GM19025 (cell line): ENCODE measurements at regions not wholly inside any gene's neighbourhood (a gene's known extent, or its start where the extent isn't known, plus 50 kb on each side); places are given as distances from the start of the nearest gene placed in this dataset.

Source experiments
- ATAC-seq: cut with Tn5 transposase; IDR thresholded peaks from one replicate; pipeline ENCODE4 v1.9.1; 2021; ENCODE audit warnings: mild to moderate bottlenecking, low read depth, moderate library complexity; ENCODE audit not compliant: unreplicated experiment

DNA sequence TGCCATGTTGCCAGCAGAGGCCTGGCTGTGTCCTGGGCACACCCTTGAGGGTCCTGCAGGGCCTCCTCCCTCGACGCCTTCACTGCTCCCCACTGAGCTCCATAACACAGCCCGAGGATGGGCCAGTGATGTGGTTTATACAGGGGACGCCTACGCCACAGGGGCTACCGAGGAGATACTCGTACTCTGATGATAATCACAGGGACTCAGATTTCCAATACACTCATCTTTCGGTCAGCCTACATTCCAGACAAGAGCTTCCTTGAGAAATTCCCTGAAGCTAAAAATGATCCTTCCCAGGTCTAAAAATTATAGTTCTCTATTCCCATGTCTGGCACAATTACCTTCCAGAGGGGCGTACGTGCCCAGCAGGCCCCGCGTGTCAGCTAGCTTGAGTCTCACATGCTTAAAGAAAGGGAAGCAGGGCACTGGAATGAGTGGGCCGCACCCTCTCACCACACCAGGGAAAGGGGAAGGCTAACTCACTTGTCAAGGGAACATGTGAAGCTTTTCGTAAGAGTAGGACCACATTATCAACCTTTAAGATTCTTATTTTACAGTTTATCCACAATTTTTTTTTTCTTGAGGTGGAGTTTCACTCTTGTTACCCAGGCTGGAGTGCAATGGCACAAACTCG is 159.5 kb upstream of the NDUFV2 start:
- no peak for ATAC-seq

DNA sequence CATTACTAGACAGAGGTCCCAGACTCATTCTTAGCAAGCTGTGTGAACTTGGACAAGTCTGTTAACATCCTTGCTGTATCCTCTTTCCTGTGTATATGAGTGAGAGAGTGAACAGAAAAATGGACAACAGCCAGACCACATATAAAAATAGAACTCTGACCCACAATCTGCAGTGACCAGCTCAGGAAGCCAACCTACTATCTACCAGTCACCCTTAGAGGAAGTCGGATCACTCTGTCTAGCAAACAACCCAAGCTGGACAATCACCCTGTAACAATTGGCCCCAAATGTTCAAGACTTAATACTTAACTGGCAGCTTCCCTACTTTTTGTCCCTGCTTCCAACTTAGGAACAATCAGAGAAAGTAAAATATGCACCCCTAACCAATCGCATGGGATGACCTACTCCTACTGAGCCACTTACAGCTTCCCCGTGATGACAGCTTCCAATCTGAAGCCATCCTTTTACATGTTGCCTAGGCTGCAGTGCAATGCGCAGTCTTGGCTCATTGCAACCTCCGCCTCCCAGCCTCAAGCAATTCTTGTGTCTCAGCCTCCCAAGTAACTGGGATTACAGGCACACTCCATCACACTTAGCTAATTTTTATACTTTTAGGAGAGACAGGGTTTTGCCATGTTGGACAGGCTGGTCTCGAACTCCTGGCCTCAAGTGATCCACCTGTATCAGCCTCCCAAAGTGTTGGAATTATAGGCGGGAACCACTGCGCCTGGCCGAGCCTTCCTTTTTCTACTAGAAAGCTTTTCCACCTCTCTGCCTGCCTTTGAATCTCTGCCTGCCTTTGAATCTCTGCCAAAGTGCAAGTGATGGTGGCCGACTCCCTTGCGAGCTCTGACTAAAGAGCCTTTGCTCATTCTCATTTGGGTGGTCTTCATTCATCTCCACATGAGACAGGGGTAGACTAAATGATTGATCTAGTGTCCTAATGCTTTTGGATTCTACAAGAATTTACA is 158.3 kb upstream of the NDUFV2 start:
- no peak for ATAC-seq

DNA sequence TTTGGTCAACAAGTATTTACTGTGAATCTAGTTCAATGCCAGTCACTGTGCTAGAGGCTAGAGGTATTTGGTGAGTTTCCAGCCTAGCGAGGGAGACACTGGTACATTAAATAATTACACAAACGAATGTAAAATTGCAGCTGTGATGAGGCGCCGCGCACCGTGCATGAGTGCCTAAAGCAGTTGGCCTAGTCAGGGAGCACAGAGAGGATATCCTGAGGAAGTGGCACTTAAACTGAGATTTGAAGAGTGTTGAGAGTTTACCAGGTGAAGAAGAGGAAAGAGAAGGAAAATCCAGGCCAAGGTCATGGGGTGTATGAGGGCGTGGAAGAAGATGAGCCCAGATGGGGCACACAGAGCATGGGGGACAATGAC is 157.6 kb upstream of the NDUFV2 start:
- no peak for ATAC-seq

DNA sequence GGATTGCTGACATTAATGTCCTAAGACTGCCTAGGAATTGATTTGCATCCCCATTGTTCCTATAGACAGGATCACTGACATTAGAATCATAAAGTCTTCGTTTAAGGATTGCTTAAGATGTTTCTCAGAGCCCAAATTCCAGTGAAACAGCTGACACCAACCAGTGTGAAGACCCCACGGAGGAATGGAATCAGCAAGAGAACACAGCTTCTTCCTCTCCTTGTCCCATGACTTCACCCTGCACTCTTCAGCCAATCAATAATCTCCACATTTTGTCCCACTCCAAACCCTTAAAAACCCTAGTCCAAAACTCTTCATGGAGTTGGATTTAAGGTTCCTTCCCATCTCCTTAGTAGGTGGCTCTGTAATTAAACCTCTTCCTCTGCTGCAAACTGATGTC is 157.0 kb upstream of the NDUFV2 start:
- ATAC-seq = no peak

DNA sequence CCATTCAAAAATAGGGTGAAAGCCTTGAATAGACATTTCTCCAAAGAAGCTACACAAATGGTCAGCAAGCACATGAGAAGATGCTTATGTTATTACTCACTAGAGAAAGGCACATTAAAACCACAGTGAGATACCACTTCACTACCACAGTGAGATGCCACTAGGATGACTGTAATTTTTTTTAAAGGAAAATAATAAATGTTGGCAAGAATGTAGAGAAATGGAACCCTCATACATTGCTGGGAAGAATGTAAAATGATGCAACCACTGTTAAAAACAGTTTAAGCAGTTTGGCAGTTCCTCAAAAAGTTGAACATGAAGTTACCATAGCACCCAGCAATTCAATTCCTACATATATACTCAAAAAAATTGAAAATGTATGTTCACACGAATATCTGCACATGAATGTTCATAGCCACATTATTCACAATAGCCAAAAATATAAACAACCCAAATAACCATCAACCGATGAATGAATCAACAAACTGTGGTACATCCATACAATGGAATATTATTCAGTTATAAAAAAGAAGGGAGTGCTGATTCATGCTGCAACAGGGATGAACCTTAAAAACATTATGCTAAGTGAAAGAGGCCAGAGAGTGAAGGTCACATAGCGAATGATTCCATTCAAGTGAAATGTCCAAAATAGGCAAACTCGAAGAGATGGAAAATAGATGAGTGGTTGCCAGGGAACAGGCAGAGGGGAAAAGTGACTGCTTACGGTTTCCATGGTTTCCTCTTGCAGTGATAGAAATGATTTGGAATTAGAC is 156.2 kb upstream of the NDUFV2 start:
- no peak for ATAC-seq

DNA sequence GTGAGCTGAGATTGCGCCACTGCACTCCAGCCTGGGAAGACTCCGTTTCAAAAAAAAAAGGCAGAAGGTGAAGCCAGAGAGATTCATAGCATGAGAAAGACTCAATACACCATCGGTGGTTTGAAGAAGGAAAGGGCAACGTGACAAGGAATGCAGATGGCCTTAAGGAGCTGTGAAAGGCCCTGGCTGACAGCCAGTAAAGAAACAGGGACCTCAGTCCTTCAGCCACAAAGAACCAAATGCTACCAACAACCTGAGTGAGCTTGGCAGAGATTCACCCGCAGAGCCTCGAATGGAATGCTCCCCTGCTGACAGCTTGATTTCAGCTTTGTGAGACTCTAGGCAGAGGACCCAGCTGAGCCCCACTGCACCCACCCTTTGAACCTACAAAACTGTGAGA is 154.9 kb upstream of the NDUFV2 start:
- ATAC-seq = no peak

DNA sequence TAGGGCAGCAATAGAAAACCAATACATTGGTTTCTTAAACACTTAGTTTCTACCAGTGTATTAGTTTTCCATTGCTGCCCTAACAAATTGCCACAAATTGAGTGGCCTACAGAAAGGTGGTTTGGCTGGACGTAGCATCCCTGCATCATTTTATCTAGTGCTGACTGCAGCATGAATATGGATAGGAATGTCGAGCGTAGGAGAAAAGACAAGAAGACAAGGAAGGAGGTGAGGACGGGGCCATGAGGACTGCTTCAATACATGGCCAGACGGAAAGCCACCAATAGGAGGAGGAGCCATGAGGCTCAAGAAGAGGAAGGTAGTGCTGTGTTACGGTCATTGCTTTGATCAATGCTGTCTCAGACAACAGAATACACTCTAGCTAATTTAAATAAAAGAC is 154.5 kb upstream of the NDUFV2 start:
- no peak for ATAC-seq

DNA sequence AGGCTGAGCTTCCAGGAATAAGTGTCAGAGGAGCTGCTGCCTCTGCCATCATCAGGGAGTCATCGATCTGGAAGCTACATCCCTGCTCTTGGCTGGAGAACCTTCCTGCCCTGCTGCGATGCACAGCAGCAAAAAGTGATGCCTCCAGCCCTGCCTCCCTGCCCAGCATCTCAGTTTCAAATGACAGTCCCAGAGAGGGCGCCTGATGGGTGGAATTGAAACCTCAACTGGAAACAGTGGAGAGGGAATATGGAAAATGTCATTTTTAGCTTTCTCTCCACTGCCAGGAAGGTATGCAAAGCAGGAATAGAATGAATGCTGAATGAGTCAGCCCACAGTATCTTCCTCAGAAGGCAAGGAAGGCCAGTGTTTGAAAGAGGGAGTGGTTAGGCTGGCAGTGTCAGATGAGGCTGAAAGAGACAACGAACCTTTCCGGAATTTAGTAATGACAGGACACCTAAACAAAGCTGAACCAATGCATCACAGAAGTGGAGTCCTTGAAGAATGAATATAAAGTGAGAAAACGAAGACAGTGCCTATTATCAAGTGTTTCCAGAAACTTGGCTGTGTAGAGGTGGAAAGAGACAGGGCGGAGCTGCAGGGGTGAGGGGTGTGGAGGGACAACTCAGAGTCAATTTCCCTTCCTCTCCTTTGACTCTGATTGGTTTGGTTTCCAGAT is 153.9 kb upstream of the NDUFV2 start:
- no peak for ATAC-seq

DNA sequence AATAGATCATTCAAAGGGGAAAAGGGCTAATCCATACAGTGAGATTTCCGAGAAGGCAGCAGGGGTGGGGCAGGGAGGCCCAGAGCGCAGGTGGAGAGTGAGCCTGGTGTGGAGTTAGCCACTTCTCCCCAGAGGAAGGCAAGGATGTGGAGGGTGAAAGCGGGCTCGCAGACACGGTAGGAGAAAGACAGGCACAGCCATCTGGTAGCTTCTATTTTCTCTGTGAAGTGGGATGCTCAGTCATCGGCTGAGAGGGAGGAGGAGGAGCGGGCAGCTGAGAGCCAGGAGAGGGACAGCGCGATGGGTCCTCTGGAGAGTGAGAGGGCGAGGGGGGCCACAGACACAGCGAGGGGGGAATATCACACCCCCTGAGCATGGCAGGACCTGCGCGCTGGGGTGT is 153.3 kb upstream of the NDUFV2 start:
- no peak for ATAC-seq

DNA sequence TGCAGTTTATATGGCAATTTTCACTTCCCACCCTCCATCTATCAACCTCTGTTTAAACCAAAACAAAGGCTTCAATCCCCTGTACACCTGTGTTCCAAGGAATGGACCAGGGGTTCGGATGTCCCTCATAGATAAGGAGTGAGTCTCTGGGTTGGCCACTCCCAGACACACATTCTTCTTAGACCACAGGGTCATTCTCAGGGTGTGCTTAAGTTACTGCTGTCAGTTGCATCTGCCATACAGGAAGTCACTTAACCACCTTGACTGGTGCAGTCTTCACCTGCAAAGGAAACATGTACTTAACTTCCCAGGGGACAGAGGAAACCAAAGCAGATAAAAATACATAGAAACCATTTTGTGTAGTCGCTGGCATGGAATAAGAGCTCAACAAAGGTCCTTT is 151.0 kb upstream of the NDUFV2 start:
- ATAC-seq = no peak

DNA sequence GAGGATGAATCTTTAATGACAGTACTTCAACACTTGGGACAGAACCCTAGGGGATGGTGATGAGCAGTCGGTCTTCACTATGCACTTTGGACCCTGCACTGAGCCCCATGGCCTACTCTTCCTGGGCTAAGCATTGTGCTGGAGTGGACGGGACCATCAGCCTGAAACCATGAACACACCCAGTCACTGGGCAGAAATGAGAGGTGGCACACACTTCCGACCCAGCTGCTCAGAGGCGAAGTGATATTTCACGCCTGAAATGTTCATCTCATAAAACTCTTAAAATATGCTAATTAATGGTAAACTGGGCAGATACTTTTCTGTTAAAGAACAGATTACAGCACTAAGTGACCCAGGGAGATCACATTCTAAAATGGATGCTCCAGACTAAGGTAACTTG is 150.3 kb upstream of the NDUFV2 start:
- ATAC-seq = no peak

DNA sequence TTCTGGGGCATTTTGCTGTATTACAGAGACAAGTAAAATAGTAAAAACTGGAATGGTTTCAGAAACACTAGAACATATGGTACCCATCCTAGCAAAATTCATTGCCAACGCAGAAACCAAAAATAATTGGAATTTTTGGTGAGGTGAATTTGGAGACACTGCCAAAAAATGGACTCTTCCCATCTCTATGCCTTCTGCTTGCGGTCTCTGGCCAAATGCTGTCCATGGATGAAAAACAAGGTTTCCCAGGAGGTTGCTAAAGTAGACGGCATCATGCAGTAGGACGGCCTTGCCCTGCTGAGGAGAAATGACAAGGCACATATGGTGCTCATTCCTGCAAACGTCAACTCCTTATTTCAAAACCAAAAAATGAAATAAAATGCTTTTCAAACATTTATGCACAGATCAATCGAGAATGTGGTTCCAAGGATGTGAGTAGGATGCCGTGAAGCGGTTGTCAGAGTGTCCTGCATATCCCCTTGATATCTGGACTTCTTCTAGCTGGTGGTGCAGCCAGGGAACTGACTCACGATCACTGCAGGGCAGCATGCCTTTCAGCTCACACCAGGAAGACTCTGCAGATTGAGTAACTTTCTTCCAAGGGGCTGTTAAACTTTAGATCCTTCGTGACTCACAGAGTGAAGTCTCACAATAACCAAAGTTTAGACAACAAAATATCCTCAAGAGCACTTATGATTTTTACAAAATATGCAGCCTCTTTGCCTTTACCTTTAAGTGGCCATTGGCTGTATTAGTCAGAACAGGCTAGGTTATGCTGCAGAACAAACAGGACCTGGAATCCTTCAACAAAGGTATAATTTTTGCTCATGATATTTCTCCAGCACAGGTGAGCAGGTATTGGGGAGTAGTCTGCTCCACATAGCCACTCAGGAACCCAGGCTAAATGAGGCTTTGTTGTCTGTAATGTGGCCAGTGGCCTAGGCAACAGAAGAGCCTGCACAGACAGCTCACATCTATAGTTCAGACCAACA is 149.4 kb upstream of the NDUFV2 start:
- ATAC-seq = no peak

DNA sequence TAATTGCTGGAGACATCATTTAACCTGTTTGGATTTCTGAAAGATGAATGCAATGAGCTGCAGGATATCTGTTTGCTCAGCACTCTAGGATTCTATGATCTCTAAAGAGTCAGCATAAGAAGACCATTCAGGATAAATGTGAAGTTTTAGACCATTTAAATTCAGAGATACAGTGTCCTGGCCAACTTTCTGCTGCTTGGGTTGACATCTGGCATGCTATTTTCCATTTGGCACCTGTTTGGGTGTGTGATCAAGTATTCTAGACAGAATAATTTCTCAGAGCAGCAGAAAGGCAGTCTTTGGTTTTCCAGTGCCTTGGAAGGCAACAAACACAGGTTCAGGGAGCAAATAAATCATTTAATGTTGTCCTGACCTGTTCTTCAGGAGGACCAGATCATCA is 144.8 kb upstream of the NDUFV2 start:
- no peak for ATAC-seq

DNA sequence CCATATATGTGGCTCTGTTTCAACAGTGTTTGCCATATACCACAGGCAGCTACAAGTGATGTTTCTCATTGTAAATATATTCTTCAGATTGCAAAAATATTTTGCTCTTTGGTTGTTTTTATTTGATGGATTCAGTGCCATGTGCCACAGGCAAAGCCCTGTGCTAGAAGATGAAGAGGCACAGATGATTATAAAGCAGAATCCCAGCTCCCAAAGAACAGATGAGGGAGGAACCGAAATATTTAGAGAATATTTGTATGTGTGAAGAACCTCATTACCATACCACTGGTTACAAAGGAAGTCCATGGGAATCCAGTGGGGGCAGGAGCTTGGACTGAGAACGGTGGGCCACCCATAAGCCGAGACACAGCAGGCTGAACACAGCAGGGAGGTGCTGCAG is 143.8 kb upstream of the NDUFV2 start:
- no peak for ATAC-seq

DNA sequence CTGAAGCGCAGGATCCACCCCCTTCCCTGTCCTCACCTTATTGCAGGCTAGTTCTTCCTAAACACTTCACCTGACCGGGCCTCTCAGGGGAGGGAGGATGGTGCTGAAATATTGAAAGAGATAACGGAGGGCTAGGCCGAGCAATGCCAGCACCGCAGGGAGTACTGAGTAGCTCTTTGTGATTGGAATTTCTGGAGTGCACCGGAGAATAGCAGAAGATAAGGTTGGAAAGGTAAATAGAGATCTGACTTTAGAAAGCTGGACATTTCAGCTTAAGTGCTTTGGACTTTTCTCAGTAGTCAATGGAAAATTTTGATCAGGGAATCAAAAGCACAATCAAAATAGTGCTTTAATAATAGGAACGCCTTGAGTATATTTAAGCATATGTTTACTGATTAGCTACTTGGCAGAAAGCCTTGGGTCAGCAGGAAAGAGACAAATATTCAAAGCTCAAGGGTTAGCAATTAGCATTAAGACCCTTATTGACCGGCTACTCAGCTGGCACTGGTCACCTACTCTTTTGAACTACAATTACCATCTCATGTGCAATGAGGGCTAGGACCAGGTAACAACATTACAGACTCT is 142.9 kb upstream of the NDUFV2 start:
- no peak for ATAC-seq

DNA sequence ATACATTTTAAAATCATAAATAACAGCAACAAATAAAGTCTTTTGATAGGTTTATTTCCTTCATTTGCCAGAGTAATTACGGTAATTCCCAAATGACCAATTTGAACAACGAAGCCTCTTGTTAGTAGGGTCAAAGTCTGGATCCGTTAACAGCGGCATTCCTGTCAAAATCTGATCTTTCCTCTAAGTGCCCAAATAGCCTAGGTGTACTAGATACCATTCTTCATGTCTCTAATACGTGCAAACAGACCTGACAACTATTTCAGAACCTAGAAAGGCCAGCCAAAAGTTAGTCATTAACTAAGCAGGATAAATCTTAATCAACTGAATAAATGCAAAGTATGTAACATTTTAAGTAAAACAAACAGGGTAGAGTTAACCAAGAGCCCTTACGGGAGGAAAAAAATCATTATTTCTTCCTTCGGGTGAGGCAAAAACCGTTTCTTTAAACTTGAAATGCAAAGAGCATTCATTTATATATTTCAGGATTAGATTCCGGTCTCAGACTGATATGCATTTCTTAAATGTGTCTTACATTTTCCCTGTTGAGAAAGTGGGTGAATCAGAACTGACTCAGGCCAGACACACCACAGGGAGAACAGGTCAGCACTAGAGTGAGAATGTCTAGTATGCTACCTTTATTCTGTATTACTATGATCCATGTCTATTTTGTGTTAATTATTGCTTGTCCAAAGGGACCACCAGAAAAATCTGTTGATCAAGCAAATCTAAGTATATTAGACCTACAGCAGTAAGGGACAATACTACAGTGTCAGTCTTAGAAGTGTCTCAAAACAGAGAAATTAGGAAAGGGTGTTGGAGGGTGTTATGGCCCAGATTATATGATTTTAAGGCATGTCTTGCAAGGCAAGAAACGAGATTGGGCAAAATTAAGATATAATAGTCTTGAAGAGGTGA is 141.5 kb upstream of the NDUFV2 start:
- ATAC-seq = no peak

DNA sequence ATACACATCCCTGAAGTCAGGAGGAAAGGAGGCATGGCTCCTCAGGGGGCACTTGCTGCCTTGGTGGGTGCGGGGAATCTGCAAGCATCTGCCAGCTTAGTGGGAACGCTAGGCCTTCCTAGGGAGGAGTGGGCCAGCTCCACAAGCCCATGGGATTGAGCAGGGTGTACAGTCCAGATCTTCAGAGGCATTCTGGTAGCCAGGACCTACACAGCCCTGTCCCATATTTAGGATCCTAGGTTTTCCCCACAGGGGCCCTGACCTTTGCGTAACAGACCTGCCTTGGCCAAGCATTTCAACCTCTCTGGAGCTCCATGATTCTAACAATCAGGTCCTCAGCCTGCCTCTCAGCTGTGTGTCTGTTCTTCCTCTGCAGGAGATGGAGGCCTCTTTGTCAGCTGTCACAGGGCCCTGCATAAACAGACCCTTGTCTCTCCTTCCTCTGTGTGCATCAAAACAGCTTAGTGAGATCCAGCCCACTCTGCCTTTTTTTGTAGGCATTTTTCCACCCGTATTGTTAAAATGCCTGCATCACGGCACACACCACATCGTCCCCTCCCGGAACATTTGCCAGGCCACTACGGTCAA is 140.2 kb upstream of the NDUFV2 start:
- no peak for ATAC-seq
